ENCODE measurements at regions not wholly inside any gene's neighbourhood (a gene's known extent, or its start where the extent isn't known, plus 50 kb on each side); places are given as distances from the start of the nearest gene placed in this dataset.

DNA sequence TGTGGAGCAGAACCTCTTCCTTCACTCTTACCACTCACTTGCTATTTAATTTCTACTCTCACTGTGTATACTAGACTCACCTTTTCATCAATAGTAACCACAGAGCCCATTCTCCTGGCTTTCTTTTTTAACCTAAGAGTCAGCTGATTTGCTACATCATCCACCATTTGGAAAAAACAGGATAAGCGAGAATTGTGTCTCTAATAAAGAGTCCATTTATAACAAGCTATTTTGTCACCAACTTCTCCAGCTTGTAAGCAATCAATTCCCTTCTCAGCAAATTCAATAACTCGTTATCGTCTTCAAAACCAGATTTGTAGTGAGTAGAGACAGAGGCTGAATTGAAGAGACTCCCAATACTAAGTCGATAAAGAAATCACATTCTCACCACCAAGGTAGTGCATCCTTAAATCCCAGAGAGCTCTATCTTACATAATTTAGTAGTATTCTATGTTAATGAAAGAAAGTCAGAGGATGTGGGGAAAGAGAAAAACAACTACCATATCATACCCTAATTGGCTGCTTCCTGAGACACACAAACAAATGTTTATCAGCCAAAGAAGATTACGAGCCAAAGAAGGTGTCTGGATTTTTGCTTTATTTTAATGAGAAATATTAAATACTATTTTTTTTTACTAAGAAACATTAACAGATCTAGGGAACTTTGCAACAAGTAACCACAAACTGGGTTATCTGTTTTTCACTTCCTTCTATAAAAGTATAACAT lies 52.5 kb upstream of the SPTBN1 start:
- Histone ChIP-seq H3K27ac (replicated peaks) (peak overlapping the region; percentile 88), H3K27me3 (ENCODE audit: low read depth) (no peaks in the 10 kb centered on the region), H3K4me3 (no peak overlapping the region), H3K36me3 (no peaks in the 10 kb centered on the region), H3K9me3 (replicated peaks) (no peaks in the 10 kb centered on the region), H3K4me1 (peaks cover 43% of the 10 kb centered on the region)
- no peak for DNase-seq
- no peak for TF ChIP-seq CTCF (IDR thresholded peaks at IDR 0.05; ENCODE audit: borderline replicate concordance)
- intact Hi-C loops (cut with micrococcal nuclease) = no loop called here

DNA sequence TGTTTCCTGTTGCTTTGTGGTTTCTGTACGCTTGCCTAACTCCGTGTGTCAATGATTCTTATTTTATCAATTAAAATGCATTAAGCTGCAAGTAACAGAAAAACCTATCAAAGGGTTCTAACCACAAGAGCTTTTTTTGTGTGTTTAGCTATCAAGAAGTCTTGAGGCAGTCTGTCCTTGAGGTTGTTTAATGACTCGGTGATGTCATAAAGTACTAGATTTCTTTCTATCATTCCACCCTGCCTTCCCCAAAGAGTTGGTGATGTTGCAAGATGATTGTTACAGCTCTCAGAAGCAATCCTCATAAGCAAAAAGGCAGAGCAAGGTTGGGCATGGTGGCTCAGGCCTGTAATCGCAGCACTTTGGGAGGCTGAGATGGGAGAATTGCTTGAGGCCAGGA lies 51.9 kb upstream of the SPTBN1 start:
- Histone ChIP-seq H3K27ac (replicated peaks) (peak overlapping the region; percentile 88), H3K27me3 (ENCODE audit: low read depth) (no peaks in the 10 kb centered on the region)
- DNase-seq = no peak

GRCh38 chr2:54406031-54406430 lies 50.1 kb upstream of the SPTBN1 start:
- peaks cover 57% of the 10 kb centered on the region for H3K4me1 ChIP-seq
- no peaks in the 10 kb centered on the region for H3K9me3 ChIP-seq (replicated peaks)
- no peak for TF ChIP-seq CTCF (IDR thresholded peaks at IDR 0.05; ENCODE audit: borderline replicate concordance)
- intact Hi-C loops (cut with micrococcal nuclease) = no loop called here
- no peaks in the 10 kb centered on the region for H3K36me3 ChIP-seq
- no peak for DNase-seq
- no peak overlapping the region for H3K4me3 ChIP-seq
- no peaks in the 10 kb centered on the region for H3K27me3 ChIP-seq (ENCODE audit: low read depth)
- peak overlapping the region; percentile 15 for H3K27ac ChIP-seq (replicated peaks)

More for the DNA sequence above, 51.9 kb upstream of the SPTBN1 start:
- Histone ChIP-seq H3K9me3 (replicated peaks) (no peaks in the 10 kb centered on the region), H3K36me3 (no peaks in the 10 kb centered on the region), H3K4me3 (no peak overlapping the region), H3K4me1 (peaks cover 48% of the 10 kb centered on the region)
- TF ChIP-seq CTCF (IDR thresholded peaks at IDR 0.05; ENCODE audit: borderline replicate concordance) = no peak
- intact Hi-C loops (cut with micrococcal nuclease) = no loop called here
